SK-N-SH (cell line): ENCODE measurements at regions not wholly inside any gene's neighbourhood (a gene's known extent, or its start where the extent isn't known, plus 50 kb on each side); places are given as distances from the start of the nearest gene placed in this dataset.

Experiments
- CTCF ChIA-PET: fragments of 300-600, 350-600 bp; formaldehyde crosslinking; extraction: SDS; loops from one replicate; lab custom pipeline; 2021; lab: Yijun Ruan, JAX
- POLR2A ChIA-PET: fragments of 350-600 bp; sonication (Branson Sonifier 250); formaldehyde crosslinking; extraction: SDS; loops from one replicate; lab custom pipeline; 2020; ENCODE audit warnings: antibody characterized with exemption, inconsistent platforms; lab: Yijun Ruan, JAX
- DNase-seq: peaks from one replicate; pipeline ENCODE4 v3.0.0; 2012
- H2AFZ ChIP-seq: fragments of 200-600 bp; sonication (generic); 2 replicates; pipeline ENCODE4 v1.8.1; 2016; ENCODE audit warnings: antibody characterized with exemption, mild to moderate bottlenecking, low read depth
- H3F3A ChIP-seq: fragments of 200-600 bp; sonication (generic); replicated peaks from 2 replicates; pipeline ENCODE3; 2016; ENCODE audit warnings: antibody characterized with exemption, mild to moderate bottlenecking; ENCODE audit not compliant: insufficient read depth
- H3K27ac ChIP-seq, 2 experiments: fragments of 200-500 bp in 1 of 2; fragments of 200-600 bp in 1 of 2; sonication (Bioruptor generic) in 1 of 2; sonication (generic), shearing (Covaris generic) in 1 of 2; 2 replicates each; pipeline versions ENCODE4 v1.5.1 to v1.6.1; 2014 to 2016; ENCODE audit warnings: low read depth in 2 of 2, inconsistent platforms in 1 of 2, low read length in 1 of 2, mild to moderate bottlenecking in 1 of 2, mixed read lengths in 1 of 2
- H3K27me3 ChIP-seq: fragments of 200-600 bp; sonication (generic), shearing (Covaris generic); 2 replicates; pipeline ENCODE4 v1.6.1; 2016; ENCODE audit warnings: mixed run types; ENCODE audit not compliant: insufficient read depth
- H3K36me3 ChIP-seq, 2 experiments: fragments of 200-500 bp in 1 of 2; fragments of 200-600 bp in 1 of 2; sonication (Bioruptor generic) in 1 of 2; sonication (generic) in 1 of 2; replicated peaks in 1 of 2; 2 replicates each; pipeline versions ENCODE3 to v1.5.1; 2014 to 2016; ENCODE audit warnings: low read length in 1 of 2, mild to moderate bottlenecking in 1 of 2; ENCODE audit not compliant: insufficient read depth in 2 of 2, control insufficient read depth in 1 of 2
- H3K4me1 ChIP-seq, 2 experiments: fragments of 200-500 bp in 1 of 2; fragments of 200-600 bp in 1 of 2; sonication (Bioruptor generic) in 1 of 2; sonication (generic), shearing (Covaris generic) in 1 of 2; 2 replicates each; pipeline versions ENCODE4 v1.5.1 to v1.6.1; 2014 to 2016; ENCODE audit warnings: low read depth in 1 of 2, low read length in 1 of 2, mixed run types in 1 of 2; ENCODE audit not compliant: insufficient read depth in 2 of 2, control insufficient read depth in 1 of 2
- H3K4me2 ChIP-seq: fragments of 200-600 bp; sonication (generic), shearing (Covaris generic); 2 replicates; pipeline ENCODE4 v1.6.1; 2017; ENCODE audit warnings: mixed run types
- H3K4me3 ChIP-seq, 2 experiments: fragments of 200-500 bp in 1 of 2; fragments of 200-600 bp in 1 of 2; sonication (Bioruptor generic) in 1 of 2; sonication (generic), shearing (Covaris generic) in 1 of 2; 2 replicates each; pipeline versions ENCODE4 v1.5.1 to v1.8.1; 2014 to 2016; ENCODE audit warnings: low read depth in 2 of 2, inconsistent platforms in 1 of 2, low read length in 1 of 2, mild to moderate bottlenecking in 1 of 2, mixed read lengths in 1 of 2, moderate library complexity in 1 of 2
- H3K79me2 ChIP-seq: fragments of 200-600 bp; sonication (generic); 2 replicates; pipeline ENCODE4 v1.8.1; 2017; ENCODE audit warnings: mild to moderate bottlenecking; ENCODE audit not compliant: insufficient read depth
- H3K9ac ChIP-seq: fragments of 200-600 bp; sonication (generic); 2 replicates; pipeline ENCODE4 v1.6.1; 2017; ENCODE audit warnings: mixed run types
- H3K9me2 ChIP-seq: fragments of 200-600 bp; sonication (generic); 2 replicates; pipeline ENCODE4 v1.6.1; 2017; ENCODE audit warnings: mixed run types
- H3K9me3 ChIP-seq: fragments of 200-600 bp; sonication (generic); 2 replicates; pipeline ENCODE4 v1.6.1; 2017; ENCODE audit warnings: mixed run types, mild to moderate bottlenecking, moderate library complexity
- H4K20me1 ChIP-seq: fragments of 200-600 bp; sonication (generic); 2 replicates; pipeline ENCODE4 v1.6.1; 2017; ENCODE audit warnings: mild to moderate bottlenecking, mixed run types; ENCODE audit not compliant: insufficient read depth
- EZH2phosphoT487 ChIP-seq: fragments of 200-600 bp; sonication (generic); IDR thresholded peaks from 2 replicates; pipeline ENCODE4 v1.6.1; 2017; ENCODE audit warnings: low read depth, mixed run types, mild to moderate bottlenecking, antibody characterized with exemption, moderate library complexity, borderline replicate concordance
- FOXJ3 ChIP-seq: sonication (generic); formaldehyde crosslinking; IDR thresholded peaks from 2 replicates; pipeline ENCODE4 v1.5.1; 2020; ENCODE audit warnings: mild to moderate bottlenecking, missing genetic modification reagents
- GABPA ChIP-seq: IDR thresholded peaks from 2 replicates; pipeline ENCODE4 v1.4.0; 2012; ENCODE audit warnings: low read depth, mild to moderate bottlenecking
- GATA2 ChIP-seq: sonication (generic); formaldehyde crosslinking; IDR thresholded peaks from 2 replicates; pipeline ENCODE4 v1.5.0; 2020; ENCODE audit warnings: mild to moderate bottlenecking, missing genetic modification reagents
- MXI1 ChIP-seq: IDR thresholded peaks from 2 replicates; pipeline ENCODE4 v1.6.1; 2012; ENCODE audit warnings: mild to moderate bottlenecking, low read depth, low read length, improper control_type of control experiment
- POLR2AphosphoS5 ChIP-seq: IDR thresholded peaks from 2 replicates; pipeline ENCODE4 v1.6.1; 2012; ENCODE audit warnings: low read depth, low read length
- RAD21 ChIP-seq: IDR thresholded peaks from 2 replicates; pipeline ENCODE4 v1.6.1; 2012; ENCODE audit warnings: mild to moderate bottlenecking, low read length
- RCOR1 ChIP-seq: fragments of 150-350 bp; IDR thresholded peaks from 2 replicates; pipeline ENCODE4 v1.6.1; 2017; ENCODE audit warnings: antibody characterized with exemption, low read length
- TEAD4 ChIP-seq: IDR thresholded peaks from 2 replicates; pipeline ENCODE4 v1.4.0; 2012; ENCODE audit warnings: mild to moderate bottlenecking, borderline replicate concordance; ENCODE audit not compliant: insufficient read depth
- WGBS: methylation state at CpG from one replicate; pipeline ENCODE4 v1.1.6; 2017; ENCODE audit warnings: low lambda C conversion rate; 5-methylcytosine and 5-hydroxymethylcytosine counted together
- TF ChIP-seq, protein P1 (sequence below): IDR thresholded peaks from 2 replicates; pipeline ENCODE4; 2012
- TF ChIP-seq, protein P2 (sequence below): fragments of 150-350 bp; IDR thresholded peaks from 2 replicates; pipeline ENCODE4 v1.6.1; 2016; ENCODE audit warnings: mild to moderate bottlenecking, low read depth, low read length
- TF ChIP-seq, protein P3 (sequence below): IDR thresholded peaks from 2 replicates; pipeline ENCODE4 v1.4.0; 2012; ENCODE audit warnings: low read depth, borderline replicate concordance
- TF ChIP-seq, protein P4 (sequence below): IDR thresholded peaks from 2 replicates; pipeline ENCODE4 v1.6.1; 2012; ENCODE audit warnings: mild to moderate bottlenecking, low read depth, low read length, moderate library complexity

DNA sequence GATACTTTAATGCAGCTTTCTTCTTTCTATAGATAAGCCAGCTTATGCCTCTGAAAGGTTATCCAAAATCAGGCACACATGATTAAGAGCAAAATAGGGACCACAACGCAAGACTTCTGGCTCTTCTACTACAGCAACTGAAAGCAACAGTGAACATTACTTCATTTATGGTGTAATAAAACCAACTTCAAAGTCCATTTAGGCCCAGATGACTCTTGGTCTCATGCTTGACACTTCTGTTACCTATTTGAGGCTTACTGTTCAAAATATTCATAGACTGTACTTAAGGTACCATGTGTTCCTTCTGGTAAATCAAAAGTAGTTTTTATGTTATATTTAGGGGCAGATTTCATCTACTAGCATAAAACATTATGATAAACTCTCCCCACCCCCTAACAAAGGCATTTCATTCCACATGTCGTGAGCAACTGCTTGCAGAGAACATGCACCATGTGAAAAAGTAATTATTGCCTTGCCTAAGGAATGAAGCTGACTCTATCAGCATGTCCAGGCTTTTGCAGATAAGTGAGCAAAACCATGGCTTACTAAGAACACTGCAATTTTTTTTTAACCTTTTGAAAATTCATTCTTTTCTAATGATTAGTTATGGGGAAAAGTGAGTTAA is 154.9 kb upstream of the ITGB1 start:
- Histone ChIP-seq H3K27ac (no peak overlapping the region), H3K4me1 (peaks cover 0 to 20% of the 10 kb centered on the region in 2 experiments; a peak in 3 of 4 replicates), H3K9ac (no peak overlapping the region), H3K4me2 (0 out of 2 replicates have a peak overlapping the region, but pooled peaks have one; percentile 27), H3K9me2 (no peaks in the 10 kb centered on the region), H3K27me3 (no peaks in the 10 kb centered on the region), H3K36me3 (no peaks in the 10 kb centered on the region), H3F3A (no peaks in the 10 kb centered on the region), H3K4me3 (no peak overlapping the region), H4K20me1 (no peaks in the 10 kb centered on the region), H3K79me2 (no peaks in the 10 kb centered on the region), H3K9me3 (no peaks in the 10 kb centered on the region), H2AFZ (no peak overlapping the region)
- CTCF ChIA-PET: no interaction called here
- WGBS: 96% methylated on average over 2 of the region's 2 CpGs
- DNase-seq: no peak
- TF ChIP-seq, protein P1, sequence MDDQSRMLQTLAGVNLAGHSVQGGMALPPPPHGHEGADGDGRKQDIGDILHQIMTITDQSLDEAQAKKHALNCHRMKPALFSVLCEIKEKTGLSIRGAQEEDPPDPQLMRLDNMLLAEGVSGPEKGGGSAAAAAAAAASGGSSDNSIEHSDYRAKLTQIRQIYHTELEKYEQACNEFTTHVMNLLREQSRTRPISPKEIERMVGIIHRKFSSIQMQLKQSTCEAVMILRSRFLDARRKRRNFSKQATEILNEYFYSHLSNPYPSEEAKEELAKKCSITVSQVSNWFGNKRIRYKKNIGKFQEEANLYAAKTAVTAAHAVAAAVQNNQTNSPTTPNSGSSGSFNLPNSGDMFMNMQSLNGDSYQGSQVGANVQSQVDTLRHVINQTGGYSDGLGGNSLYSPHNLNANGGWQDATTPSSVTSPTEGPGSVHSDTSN: no peak
- TF ChIP-seq GATA2 (CRISPR knock-in tag) (no peak), MXI1 (no peak), TEAD4 (no peak), RAD21 (no peak), FOXJ3 (no peak), RCOR1 (no peak), GABPA (no peak), POLR2AphosphoS5 (no peak), EZH2phosphoT487 (no peak)
- TF ChIP-seq, protein P2, sequence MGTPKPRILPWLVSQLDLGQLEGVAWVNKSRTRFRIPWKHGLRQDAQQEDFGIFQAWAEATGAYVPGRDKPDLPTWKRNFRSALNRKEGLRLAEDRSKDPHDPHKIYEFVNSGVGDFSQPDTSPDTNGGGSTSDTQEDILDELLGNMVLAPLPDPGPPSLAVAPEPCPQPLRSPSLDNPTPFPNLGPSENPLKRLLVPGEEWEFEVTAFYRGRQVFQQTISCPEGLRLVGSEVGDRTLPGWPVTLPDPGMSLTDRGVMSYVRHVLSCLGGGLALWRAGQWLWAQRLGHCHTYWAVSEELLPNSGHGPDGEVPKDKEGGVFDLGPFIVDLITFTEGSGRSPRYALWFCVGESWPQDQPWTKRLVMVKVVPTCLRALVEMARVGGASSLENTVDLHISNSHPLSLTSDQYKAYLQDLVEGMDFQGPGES: no peak
- TF ChIP-seq, protein P3, sequence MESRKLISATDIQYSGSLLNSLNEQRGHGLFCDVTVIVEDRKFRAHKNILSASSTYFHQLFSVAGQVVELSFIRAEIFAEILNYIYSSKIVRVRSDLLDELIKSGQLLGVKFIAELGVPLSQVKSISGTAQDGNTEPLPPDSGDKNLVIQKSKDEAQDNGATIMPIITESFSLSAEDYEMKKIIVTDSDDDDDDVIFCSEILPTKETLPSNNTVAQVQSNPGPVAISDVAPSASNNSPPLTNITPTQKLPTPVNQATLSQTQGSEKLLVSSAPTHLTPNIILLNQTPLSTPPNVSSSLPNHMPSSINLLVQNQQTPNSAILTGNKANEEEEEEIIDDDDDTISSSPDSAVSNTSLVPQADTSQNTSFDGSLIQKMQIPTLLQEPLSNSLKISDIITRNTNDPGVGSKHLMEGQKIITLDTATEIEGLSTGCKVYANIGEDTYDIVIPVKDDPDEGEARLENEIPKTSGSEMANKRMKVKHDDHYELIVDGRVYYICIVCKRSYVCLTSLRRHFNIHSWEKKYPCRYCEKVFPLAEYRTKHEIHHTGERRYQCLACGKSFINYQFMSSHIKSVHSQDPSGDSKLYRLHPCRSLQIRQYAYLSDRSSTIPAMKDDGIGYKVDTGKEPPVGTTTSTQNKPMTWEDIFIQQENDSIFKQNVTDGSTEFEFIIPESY: no peak
- TF ChIP-seq, protein P4, sequence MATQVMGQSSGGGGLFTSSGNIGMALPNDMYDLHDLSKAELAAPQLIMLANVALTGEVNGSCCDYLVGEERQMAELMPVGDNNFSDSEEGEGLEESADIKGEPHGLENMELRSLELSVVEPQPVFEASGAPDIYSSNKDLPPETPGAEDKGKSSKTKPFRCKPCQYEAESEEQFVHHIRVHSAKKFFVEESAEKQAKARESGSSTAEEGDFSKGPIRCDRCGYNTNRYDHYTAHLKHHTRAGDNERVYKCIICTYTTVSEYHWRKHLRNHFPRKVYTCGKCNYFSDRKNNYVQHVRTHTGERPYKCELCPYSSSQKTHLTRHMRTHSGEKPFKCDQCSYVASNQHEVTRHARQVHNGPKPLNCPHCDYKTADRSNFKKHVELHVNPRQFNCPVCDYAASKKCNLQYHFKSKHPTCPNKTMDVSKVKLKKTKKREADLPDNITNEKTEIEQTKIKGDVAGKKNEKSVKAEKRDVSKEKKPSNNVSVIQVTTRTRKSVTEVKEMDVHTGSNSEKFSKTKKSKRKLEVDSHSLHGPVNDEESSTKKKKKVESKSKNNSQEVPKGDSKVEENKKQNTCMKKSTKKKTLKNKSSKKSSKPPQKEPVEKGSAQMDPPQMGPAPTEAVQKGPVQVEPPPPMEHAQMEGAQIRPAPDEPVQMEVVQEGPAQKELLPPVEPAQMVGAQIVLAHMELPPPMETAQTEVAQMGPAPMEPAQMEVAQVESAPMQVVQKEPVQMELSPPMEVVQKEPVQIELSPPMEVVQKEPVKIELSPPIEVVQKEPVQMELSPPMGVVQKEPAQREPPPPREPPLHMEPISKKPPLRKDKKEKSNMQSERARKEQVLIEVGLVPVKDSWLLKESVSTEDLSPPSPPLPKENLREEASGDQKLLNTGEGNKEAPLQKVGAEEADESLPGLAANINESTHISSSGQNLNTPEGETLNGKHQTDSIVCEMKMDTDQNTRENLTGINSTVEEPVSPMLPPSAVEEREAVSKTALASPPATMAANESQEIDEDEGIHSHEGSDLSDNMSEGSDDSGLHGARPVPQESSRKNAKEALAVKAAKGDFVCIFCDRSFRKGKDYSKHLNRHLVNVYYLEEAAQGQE: no peak
- POLR2A ChIA-PET: no interaction called here
